ENCODE measurements at regions not wholly inside any gene's neighbourhood (a gene's known extent, or its start where the extent isn't known, plus 50 kb on each side); places are given as distances from the start of the nearest gene placed in this dataset.

DNA sequence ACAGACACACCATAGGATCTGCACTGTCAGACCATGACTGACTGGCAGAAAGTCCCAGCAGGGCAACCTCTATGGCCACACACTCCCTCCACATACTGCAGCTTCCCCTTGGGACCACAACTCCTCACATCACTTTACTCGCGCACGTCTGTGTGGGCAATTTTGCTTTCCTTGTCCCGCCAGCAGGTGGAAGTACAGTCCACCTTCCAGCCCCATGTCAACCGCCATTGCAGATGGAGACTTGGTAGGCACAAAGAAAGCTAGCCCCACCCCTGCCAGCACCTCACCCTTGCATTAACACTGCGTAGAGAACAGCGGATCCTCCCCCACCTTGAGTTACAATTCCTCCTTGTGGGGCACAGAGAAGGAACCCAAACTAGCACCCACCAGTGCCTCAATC is 74.4 kb upstream of the NAP1L2 start:
- H3K9me3 ChIP-seq (ENCODE audit: control insufficient read depth, low read depth, low read length) = no peaks in the 10 kb centered on the region
- no peaks in the 10 kb centered on the region for H4K20me1 ChIP-seq (ENCODE audit: control insufficient read depth, insufficient read depth, insufficient read length)
- H3K23me2 ChIP-seq (ENCODE audit: insufficient read length, low read depth, low read length, poor library complexity, severe bottlenecking) = no peaks in the 10 kb centered on the region
- no peak overlapping the region for H2BK12ac ChIP-seq (ENCODE audit: insufficient read length, low read depth, low read length)
- Mint-ChIP-seq H3K9me3 (peaks cover 62 to 67% of the 10 kb centered on the region in 2 experiments), H3K4me3 (no peak overlapping the region), H3K27me3 (ENCODE audit: low read depth) (peaks cover 2% of the 10 kb centered on the region), H3K36me3 (ENCODE audit: insufficient read depth in 1 of 3, low read depth in 3 of 3) (peaks cover 3 to 10% (median 3%) of the 10 kb centered on the region in 3 experiments; a peak in 6 of 7 replicates), H3K4me1 (peaks cover 0 to 2% of the 10 kb centered on the region in 2 experiments; a peak in 1 of 4 replicates), H3K27ac (no peak overlapping the region)
- no peak overlapping the region for H3K14ac ChIP-seq (ENCODE audit: insufficient read depth, low read length)
- no peaks in the 10 kb centered on the region for H3K79me1 ChIP-seq (ENCODE audit: insufficient read depth, low read depth, low read length, poor library complexity, severe bottlenecking)
- H3T11ph ChIP-seq (ENCODE audit: low read length) = no peak overlapping the region
- no peak overlapping the region for H2BK20ac ChIP-seq (ENCODE audit: low read depth, low read length, poor library complexity, severe bottlenecking)
- H2AFZ ChIP-seq (ENCODE audit: low read length) = no peak overlapping the region
- H3K79me2 ChIP-seq (ENCODE audit: insufficient read depth, low read length) = no peaks in the 10 kb centered on the region
- H2BK15ac ChIP-seq (ENCODE audit: low read depth, low read length) = no peak overlapping the region
- H3K9ac ChIP-seq (ENCODE audit: extremely low read depth, insufficient read length, low read length) = no peak overlapping the region
- no peak overlapping the region for H3K18ac ChIP-seq (ENCODE audit: insufficient read length, low read depth, low read length)
- no peak overlapping the region for H3K4me2 ChIP-seq (ENCODE audit: insufficient read depth, insufficient read length, low read length)
- no peaks in the 10 kb centered on the region for H3K27me3 ChIP-seq (ENCODE audit: insufficient read depth, low read length)
- H3K4me1 ChIP-seq (ENCODE audit: insufficient read depth, low read length) = no peaks in the 10 kb centered on the region
- DNase-seq = peak; percentile 72
- H3K23ac ChIP-seq (ENCODE audit: insufficient read length, low read depth, low read length) = no peak overlapping the region
- no peak overlapping the region for H2AK5ac ChIP-seq (ENCODE audit: insufficient read length, low read length)
- no peak overlapping the region for H3K27ac ChIP-seq (ENCODE audit: insufficient read length, low read depth, low read length)
- H3K56ac ChIP-seq (ENCODE audit: insufficient read length, low read depth, low read length) = no peak overlapping the region
- no peak overlapping the region for H2BK120ac ChIP-seq (ENCODE audit: low read depth, low read length, poor library complexity, severe bottlenecking)
- no peak overlapping the region for H3K4ac ChIP-seq (ENCODE audit: low read depth, low read length)
- TF ChIP-seq, protein P1, sequence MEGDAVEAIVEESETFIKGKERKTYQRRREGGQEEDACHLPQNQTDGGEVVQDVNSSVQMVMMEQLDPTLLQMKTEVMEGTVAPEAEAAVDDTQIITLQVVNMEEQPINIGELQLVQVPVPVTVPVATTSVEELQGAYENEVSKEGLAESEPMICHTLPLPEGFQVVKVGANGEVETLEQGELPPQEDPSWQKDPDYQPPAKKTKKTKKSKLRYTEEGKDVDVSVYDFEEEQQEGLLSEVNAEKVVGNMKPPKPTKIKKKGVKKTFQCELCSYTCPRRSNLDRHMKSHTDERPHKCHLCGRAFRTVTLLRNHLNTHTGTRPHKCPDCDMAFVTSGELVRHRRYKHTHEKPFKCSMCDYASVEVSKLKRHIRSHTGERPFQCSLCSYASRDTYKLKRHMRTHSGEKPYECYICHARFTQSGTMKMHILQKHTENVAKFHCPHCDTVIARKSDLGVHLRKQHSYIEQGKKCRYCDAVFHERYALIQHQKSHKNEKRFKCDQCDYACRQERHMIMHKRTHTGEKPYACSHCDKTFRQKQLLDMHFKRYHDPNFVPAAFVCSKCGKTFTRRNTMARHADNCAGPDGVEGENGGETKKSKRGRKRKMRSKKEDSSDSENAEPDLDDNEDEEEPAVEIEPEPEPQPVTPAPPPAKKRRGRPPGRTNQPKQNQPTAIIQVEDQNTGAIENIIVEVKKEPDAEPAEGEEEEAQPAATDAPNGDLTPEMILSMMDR (conservative IDR thresholded peaks at IDR 0.05) = peak; percentile 65
- WGBS (ENCODE audit: extremely low coverage, insufficient read length, low lambda C conversion rate) = no CpG with 5 or more reads among the region's 7 CpGs
- no peak overlapping the region for H4K8ac ChIP-seq (replicated peaks; ENCODE audit: insufficient read length, low read depth, low read length)
- peak overlapping the region; percentile 65 for H4K5ac ChIP-seq (ENCODE audit: insufficient read length, low read depth, low read length)
- H2BK5ac ChIP-seq (ENCODE audit: insufficient read length, low read length) = no peak overlapping the region
- no peak overlapping the region for H4K91ac ChIP-seq (ENCODE audit: insufficient read length, low read depth, low read length)
